Sciatic nerve (tissue), 2 donors: ENCODE measurements at regions not wholly inside any gene's neighbourhood (a gene's known extent, or its start where the extent isn't known, plus 50 kb on each side); places are given as distances from the start of the nearest gene placed in this dataset.

Experiments used
- ATAC-seq: fragments of 200-7000 bp; cut with Tn5 transposase; one replicate; pipeline ENCODE4 v1.9.1; 2020; ENCODE audit warnings: mild to moderate bottlenecking, moderate library complexity
- DNase-seq: peaks from one replicate; pipeline ENCODE4 v3.0.0-alpha.2; 2020; ENCODE audit warnings: low spot score
- intact Hi-C: fragments of 100-400 bp; cut with DNase I; formaldehyde crosslinking; loops from one replicate; pipeline ENCODE4 v1.14.2; 2022
- donor health status: DM: no; HTN: no; CAD: no.
- donor health status: DM: no; HTN: no; CAD: no.

- ATAC-seq (no peak), DNase-seq (no peak)
- intact Hi-C loops: no loop called here
Measured at GRCh38 chr2:15825276-15825980, 114.9 kb upstream of the MYCN start.

- ATAC-seq (no peak), DNase-seq (no peak)
- intact Hi-C loops: no loop called here
Measured at GRCh38 chr2:15826273-15826717, 114.1 kb upstream of the MYCN start.

GRCh38 chr2:15827001-15827400 is 113.3 kb upstream of the MYCN start:
- no peak for ATAC-seq

GRCh38 chr2:15828576-15828975 is 111.8 kb upstream of the MYCN start:
- ATAC-seq (no peak), DNase-seq (no peak)
- intact Hi-C loops: no loop called here

More at GRCh38 chr2:15827001-15827400, 113.3 kb upstream of the MYCN start:
- DNase-seq: no peak
- intact Hi-C loops: no loop called here

DNA sequence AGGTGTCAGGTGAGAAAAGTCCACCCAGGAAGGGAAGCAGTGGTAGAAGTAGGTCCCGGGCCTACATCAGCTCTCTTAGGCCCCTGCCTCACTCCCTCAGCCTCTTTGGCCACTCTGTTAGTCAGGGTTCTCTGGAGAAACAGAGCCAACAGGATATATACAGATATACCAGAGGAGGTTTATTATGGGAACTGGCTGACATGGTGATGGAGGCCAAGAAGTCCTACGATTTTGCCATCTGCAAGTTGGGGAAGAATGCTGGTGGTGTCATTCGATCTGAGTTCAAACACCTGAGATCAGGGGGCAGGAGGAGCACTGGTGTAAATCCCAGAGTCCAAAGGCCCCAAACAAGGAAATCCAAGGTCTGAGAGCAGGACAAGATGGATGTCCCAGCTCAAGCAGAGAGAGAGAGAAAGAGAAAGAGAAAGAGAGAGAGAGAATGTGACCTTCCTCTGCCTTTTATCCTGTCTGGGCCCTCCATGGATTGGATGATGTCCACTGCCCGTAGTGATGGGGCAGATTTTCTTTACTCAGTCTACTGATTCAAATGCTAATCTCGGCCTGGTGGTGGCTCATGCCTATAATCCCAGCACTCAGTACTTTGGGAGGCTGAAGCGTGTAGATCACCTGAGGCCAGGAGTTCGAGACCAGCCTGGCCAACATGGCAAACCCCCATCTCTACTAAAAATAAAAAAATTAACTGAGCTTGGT is 111.1 kb upstream of the MYCN start:
- DNase-seq: no peak
- intact Hi-C loops: no loop called here
- ATAC-seq: no peak

- DNase-seq (no peak), ATAC-seq (no peak)
- intact Hi-C loops: no loop called here
Measured at GRCh38 chr2:15829985-15830384, 110.4 kb upstream of the MYCN start.

GRCh38 chr2:15830937-15831549 is 109.3 kb upstream of the MYCN start:
- intact Hi-C loops: no loop called here
- no peak for DNase-seq
- no peak for ATAC-seq

DNA sequence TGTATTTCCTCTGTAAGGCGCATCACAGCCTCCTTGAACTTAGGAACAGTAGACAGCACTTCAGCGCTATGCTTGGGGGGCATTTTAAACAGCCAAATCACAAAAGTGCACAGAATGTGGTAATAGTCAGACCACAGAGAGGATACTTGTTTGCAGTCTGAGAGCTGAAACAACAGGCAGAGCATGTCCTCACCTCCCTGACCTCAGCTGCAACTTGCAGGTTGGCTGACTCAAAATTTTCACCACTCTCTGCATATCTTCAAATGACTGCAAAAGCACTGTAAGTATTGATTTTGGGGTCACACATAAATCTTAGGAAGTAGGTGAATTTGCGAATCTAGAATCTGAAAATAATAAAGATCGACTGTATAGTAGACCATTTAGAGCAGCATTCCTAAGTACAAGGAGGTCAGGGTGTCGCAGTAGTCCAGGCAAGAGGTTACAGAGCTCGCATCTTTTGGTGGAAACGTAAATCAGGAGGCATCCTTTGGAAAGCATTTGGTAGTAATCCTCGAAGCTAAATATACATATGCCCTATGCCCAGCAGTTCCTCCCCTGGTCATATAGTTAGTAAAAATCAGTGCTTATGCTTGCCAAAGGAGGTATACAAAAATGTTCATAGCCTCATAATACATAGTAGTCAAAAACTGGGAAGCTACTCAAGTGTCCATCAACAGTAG is 108.2 kb upstream of the MYCN start:
- no peak for ATAC-seq
- DNase-seq: no peak
- intact Hi-C loops: no loop called here

DNA sequence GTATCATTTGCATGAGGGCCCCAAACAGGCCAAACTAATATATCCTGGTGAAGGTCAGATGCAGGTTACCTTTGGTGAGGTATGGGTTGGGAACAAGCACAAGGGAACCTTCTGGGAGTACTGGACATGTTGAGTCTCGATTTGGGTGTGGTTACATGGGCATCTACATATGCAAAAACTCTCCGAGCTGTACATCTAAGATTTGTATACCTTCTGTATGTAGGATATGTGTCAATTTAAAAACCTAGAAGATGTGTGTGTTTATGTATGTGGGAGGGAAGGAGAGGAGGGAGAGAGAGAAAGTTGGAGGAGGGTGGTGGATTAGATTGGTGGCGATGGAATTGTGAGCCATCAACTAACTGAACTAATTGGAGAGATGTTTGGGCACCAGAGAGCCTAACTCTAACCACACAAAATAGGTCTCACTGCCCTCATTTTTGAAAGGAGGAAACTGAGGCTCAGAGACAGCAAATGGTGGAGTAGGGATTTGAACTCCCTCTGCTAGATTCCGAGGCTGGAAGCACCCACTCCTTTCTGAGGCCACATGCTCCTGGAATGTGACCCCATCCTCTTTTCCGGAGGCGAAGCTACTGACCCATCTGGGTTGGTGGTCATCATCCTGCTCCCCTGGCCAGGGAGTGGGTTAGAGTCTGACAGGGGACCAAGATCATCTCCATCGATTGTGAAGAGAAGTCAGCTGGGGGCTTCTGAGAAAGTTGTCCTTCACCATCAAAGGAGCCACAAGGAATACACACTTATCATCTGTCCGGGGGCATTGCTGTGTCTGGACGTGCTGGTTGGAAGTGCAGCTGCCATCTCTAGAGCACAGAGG is 107.3 kb upstream of the MYCN start:
- ATAC-seq (no peak), DNase-seq (no peak)
- intact Hi-C loops: no loop called here

DNA sequence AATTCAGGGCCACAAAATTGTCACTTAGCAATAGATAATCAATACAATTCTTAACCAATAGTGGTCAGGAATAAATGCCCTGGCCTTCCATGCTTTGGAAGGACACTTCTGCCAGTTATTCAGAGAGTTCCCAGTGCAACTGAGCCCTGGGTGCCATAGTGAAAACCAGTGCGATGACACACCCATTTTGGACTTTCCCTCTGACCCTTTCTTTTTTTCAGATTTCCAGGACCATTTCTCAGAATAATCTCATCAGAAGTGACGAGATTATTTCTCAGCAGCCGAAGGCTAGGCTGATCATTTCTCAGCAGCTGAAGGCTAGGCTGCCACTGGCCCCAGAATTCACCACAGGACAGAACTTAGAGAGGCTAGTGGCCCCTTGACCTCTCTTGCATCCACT is 106.6 kb upstream of the MYCN start:
- DNase-seq (no peak), ATAC-seq (no peak)
- intact Hi-C loops: no loop called here

- no peak for DNase-seq
- intact Hi-C loops: no loop called here
Measured at GRCh38 chr2:15834381-15835031, 105.8 kb upstream of the MYCN start.

DNA sequence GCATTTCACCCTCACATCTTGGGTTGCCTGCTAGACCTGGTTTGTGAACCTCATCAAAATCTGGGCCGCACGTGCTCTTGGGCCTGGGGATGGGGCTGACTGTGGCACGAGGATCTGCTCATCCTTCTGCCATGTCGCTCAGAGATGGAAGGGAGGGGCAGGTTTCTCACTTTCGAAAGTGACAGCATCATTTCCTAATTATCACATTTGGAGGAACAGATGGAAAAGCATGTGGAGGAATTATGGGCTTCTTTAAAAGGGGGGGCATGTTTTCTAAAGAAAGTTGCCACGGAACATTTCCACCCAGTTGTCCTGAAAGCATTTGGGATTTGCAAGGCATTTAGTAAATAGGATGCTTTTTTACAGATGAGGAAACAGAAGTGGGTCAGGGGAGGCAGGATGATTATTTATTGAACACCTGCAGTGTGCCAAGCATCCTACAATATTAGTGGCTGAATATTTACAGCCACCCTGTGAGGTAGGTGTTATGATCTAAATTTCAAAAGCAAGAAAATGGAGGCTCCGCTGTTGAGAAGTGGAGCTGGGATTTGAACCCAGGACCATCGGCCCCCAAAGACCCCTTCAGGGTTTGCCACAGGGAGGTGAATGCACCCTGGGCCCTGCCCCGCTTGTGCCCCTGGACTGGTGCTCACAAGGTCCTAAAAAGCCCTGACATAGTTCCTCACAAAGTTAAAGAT is 104.2 kb upstream of the MYCN start:
- DNase-seq (no peak), ATAC-seq (no peak)
- intact Hi-C loops: no loop called here

More at GRCh38 chr2:15834381-15835031, 105.8 kb upstream of the MYCN start:
- no peak for ATAC-seq

- intact Hi-C loops: no loop called here
- no peak for DNase-seq
Measured at GRCh38 chr2:15836689-15837610, 103.4 kb upstream of the MYCN start.

DNA sequence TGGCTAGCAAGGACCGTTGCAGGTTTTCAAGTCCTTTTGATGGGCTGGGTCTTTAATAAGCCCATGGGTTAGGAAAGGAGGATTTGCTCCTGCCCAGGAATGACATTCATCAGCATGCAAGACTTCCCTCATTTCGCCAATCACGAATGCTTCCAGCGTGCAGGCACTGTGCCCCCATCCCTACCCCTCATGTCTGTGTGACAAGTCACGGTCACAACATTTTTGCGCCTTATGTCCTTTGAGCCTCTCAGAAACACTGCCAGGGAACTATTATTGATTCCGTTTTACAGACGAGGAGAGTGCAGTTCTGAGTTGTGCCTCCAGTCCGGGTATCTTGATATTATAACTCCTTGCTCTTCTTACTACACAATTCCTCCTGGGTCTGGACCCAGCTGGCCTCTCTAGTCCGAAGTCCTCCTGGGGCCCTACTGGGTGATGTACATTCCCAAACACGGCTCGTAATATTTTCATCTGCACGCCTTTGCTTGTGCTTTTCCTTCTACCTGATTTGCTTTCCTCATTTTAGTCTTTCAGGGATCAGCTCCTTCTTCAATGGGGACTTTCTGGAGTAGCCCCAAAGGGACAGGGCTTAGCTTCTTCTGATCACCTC is 101.8 kb upstream of the MYCN start:
- no peak for DNase-seq

More at GRCh38 chr2:15836689-15837610, 103.4 kb upstream of the MYCN start:
- no peak for ATAC-seq

DNA sequence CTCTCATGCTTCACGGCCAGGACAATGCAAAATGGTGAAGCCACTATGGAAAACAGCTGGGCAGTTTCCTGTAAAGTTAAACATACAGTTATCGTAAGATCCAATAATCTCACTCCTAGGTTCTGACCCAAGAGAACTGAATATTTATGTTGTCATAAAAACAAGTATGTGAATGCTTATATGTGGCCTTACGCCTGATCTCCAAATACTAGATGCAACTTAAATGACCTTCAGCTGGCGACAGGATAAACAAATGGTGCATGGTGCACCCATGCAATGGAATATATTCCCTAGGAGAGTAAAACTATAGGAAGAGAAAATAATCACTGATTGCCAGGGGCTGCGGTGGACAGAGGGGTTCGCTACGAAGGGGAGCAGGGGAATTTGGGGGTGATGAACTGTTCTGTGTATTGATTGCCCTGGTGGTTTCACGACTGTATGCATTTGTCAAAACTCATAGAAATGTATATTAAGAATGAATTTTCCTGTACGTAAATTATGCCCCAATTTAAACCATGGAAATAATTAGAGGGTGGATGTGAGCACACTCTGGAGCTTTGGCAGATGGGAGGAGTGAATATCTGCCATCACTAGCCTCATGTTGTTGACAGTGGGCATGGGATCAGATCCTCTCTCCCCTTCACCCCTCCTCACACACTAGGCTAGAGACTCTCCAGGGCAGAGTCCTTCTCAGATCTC is 100.8 kb upstream of the MYCN start:
- no peak for DNase-seq
- intact Hi-C loops: no loop called here
- no peak for ATAC-seq

More for the DNA sequence above, 101.8 kb upstream of the MYCN start:
- ATAC-seq: no peak
- intact Hi-C loops: no loop called here

- ATAC-seq: no peak
- no peak for DNase-seq
- intact Hi-C loops: no loop called here
Measured at GRCh38 chr2:15840148-15840547, 100.2 kb upstream of the MYCN start.
